ENCODE measurements at regions not wholly inside any gene's neighbourhood (a gene's known extent, or its start where the extent isn't known, plus 50 kb on each side); places are given as distances from the start of the nearest gene placed in this dataset.
"Not testable (repeated sequence)": the region's sequence is repeated elsewhere in the genome, so short reads cannot be mapped to it uniquely, and the experiment has no call there.

DNA sequence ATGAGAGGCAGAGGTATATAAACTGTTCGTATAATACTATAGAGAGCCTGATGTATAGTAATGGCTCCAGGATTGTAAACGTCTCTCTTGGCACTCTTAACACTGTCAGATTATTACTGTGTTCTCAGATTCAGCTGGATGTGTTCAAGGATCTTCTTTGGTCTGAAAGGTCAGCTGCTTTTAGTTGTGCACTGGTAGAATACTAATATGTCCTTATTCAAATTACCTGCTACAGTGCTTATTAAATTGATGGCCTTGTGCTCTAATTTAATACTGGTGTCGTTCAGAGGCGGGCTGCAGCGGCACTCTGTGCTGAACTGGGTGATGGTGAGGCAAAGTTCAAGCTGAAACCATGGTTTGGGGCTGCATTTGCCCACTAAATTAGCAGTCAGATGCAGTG is 216.7 kb upstream of the ARRDC3 start:
- no peak for DNase-seq (ENCODE audit: low read depth)
- TF ChIP-seq CTCF (IDR thresholded peaks at IDR 0.05; ENCODE audit: low read depth, low read length, missing control alignments), result no peak
- in situ Hi-C loops (cut with HindIII; ENCODE audit: low sequenced_read_pairs), result no loop called here
- H3K4me3 ChIP-seq (ENCODE audit: low read depth, low read length), result no peak overlapping the region

- in situ Hi-C loops (cut with HindIII; ENCODE audit: low sequenced_read_pairs), result no loop called here
- no peak for TF ChIP-seq CTCF (IDR thresholded peaks at IDR 0.05; ENCODE audit: low read depth, low read length, missing control alignments)
- no peak overlapping the region for H3K4me3 ChIP-seq (ENCODE audit: low read depth, low read length)
- DNase-seq (ENCODE audit: low read depth), result no peak
These were observed 215.1 kb upstream of the ARRDC3 start for GRCh38 chr5:91598216-91598615.

DNA sequence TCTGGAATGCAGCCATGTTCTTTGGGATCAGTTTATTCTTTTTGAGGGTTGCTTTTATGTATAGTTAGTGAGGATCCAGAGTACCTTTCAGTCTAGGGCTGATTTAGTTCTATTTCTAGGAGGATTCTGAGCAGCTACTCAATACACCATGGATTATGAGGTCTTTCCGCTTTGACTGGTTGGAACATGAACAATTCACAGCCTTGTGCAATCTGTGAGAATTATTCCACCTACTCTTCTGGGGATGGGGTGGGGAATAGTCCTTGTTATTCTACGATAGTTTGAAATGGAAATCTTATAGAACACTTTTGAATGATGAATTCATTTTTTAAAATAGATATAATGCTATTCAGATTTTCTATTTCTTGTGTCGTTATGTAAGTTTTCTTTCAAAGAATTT is 212.3 kb upstream of the ARRDC3 start:
- no peak for DNase-seq (ENCODE audit: low read depth)
- in situ Hi-C loops (cut with HindIII; ENCODE audit: low sequenced_read_pairs), result no loop called here
- no peak overlapping the region for H3K4me3 ChIP-seq (ENCODE audit: low read depth, low read length)

GRCh38 chr5:91591076-91591475 is 208.0 kb upstream of the ARRDC3 start:
- in situ Hi-C loops (cut with HindIII; ENCODE audit: low sequenced_read_pairs), result no loop called here
- no peak overlapping the region for H3K4me3 ChIP-seq (ENCODE audit: low read depth, low read length)
- TF ChIP-seq CTCF (IDR thresholded peaks at IDR 0.05; ENCODE audit: low read depth, low read length, missing control alignments), result no peak
- DNase-seq (ENCODE audit: low read depth), result no peak

More for the DNA sequence above, 212.3 kb upstream of the ARRDC3 start:
- no peak for TF ChIP-seq CTCF (IDR thresholded peaks at IDR 0.05; ENCODE audit: low read depth, low read length, missing control alignments)

DNA sequence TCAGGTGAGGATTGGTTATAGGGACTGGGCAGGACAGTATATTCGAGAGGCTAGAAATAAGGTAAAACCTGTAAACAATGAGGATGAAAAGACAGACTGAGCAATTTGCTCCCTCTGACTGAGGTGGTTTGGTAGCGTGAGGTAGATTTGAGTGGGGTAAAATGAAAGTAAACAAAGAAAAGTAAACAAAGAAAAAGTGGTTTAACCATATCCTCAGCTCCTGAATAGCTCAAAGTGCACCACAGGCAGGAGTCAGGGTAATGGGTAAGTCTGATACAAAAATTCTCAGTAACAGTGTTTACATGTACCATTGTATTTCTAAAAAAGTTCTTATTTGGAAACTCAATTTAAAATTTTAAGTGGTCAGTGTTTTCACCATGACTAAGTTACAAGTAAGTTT is 203.1 kb upstream of the ARRDC3 start:
- H3K4me3 ChIP-seq (ENCODE audit: low read depth, low read length), result no peak overlapping the region
- TF ChIP-seq CTCF (IDR thresholded peaks at IDR 0.05; ENCODE audit: low read depth, low read length, missing control alignments), result no peak
- no peak for DNase-seq (ENCODE audit: low read depth)
- in situ Hi-C loops (cut with HindIII; ENCODE audit: low sequenced_read_pairs), result loop anchor here (5.0 kb wide), 1 partner anchor 86 kb away; no protein-coding TSS in a partner anchor

GRCh38 chr5:91584352-91584751 is 201.2 kb upstream of the ARRDC3 start:
- TF ChIP-seq CTCF (IDR thresholded peaks at IDR 0.05; ENCODE audit: low read depth, low read length, missing control alignments), result no peak
- H3K4me3 ChIP-seq (ENCODE audit: low read depth, low read length), result no peak overlapping the region
- DNase-seq (ENCODE audit: low read depth), result no peak
- in situ Hi-C loops (cut with HindIII; ENCODE audit: low sequenced_read_pairs), result no loop called here

DNA sequence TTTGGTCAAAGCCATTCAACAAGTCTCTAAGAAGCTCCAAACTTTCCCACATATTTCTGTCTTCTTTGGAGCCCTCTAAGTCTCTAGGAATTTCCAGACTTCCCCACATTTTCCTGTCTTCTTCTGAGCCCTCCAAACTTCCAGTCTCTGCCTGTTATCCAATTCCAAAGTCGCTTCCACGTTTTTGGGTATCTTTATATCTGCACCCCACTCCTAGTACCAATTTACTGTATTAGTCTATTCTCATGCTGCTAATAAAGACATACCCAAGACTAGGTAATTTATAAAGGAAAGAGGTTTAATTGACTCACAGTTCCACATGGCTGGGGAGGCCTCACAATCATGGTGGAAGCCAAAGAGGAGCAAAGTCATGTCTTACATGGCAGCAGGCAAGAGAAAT is 182.9 kb upstream of the ARRDC3 start:
- in situ Hi-C loops (cut with HindIII; ENCODE audit: low sequenced_read_pairs); H3K4me3 ChIP-seq (ENCODE audit: low read depth, low read length); DNase-seq (ENCODE audit: low read depth): not testable (repeated sequence)

Data from astrocyte of the cerebellum (primary cell).